H1 (cell line): ENCODE measurements at regions not wholly inside any gene's neighbourhood (a gene's known extent, or its start where the extent isn't known, plus 50 kb on each side); places are given as distances from the start of the nearest gene placed in this dataset.

Experiments used
- ATF3 ChIP-seq: IDR thresholded peaks from 2 replicates; pipeline ENCODE4 v1.6.1; 2011; ENCODE audit warnings: low read depth, mild to moderate bottlenecking, low read length; ENCODE audit not compliant: insufficient read depth
- BCL11A ChIP-seq, 2 experiments: IDR thresholded peaks; one replicate each; pipeline ENCODE4 v1.6.1; 2011; ENCODE audit warnings: low read depth in 2 of 2, low read length in 2 of 2, mild to moderate bottlenecking in 2 of 2
- CHD2 ChIP-seq: IDR thresholded peaks from 2 replicates; pipeline ENCODE4 v1.6.1; 2012; ENCODE audit warnings: low read length, improper control_type of control experiment
- HDAC6 ChIP-seq: IDR thresholded peaks from one replicate; pipeline ENCODE4 v1.7.1; 2012; ENCODE audit warnings: low read depth, mild to moderate bottlenecking, inconsistent platforms, low read length, moderate library complexity
- JUND ChIP-seq: IDR thresholded peaks from 2 replicates; pipeline ENCODE4 v1.6.1; 2011; ENCODE audit warnings: mild to moderate bottlenecking, improper control_type of control experiment, low read length
- MAX ChIP-seq: IDR thresholded peaks from 2 replicates; pipeline ENCODE4 v1.6.1; 2012; ENCODE audit warnings: inconsistent platforms
- RNF2 ChIP-seq: fragments of 200-900, 300-1000 bp; sonication (generic); IDR thresholded peaks from 2 replicates; pipeline ENCODE4 v1.7.1; 2016; ENCODE audit warnings: borderline replicate concordance, low read depth, mild to moderate bottlenecking, antibody characterized with exemption, low read length; ENCODE audit not compliant: poor library complexity, severe bottlenecking; ENCODE audit errors: missing control alignments
- RXRA ChIP-seq: IDR thresholded peaks from 2 replicates; pipeline ENCODE4 v1.6.1; 2011; ENCODE audit warnings: low read depth, mild to moderate bottlenecking, low read length, moderate library complexity; ENCODE audit not compliant: insufficient read depth
- SIN3A ChIP-seq, 2 experiments: IDR thresholded peaks in 1 of 2; conservative IDR thresholded peaks in 1 of 2; 2 replicates each; pipeline ENCODE4 v1.6.1; 2011 to 2012; ENCODE audit warnings: low read length in 2 of 2, improper control_type of control experiment in 1 of 2, low read depth in 1 of 2, mild to moderate bottlenecking in 1 of 2
- SIRT6 ChIP-seq: IDR thresholded peaks from one replicate; pipeline ENCODE4 v1.7.1; 2012; ENCODE audit warnings: low read length, inconsistent platforms
- SIX5 ChIP-seq: IDR thresholded peaks from 2 replicates; pipeline ENCODE4 v1.6.1; 2011; ENCODE audit warnings: mild to moderate bottlenecking, low read depth, low read length
- SP2 ChIP-seq: IDR thresholded peaks from 2 replicates; pipeline ENCODE4 v1.6.1; 2012; ENCODE audit warnings: mild to moderate bottlenecking, low read length, inconsistent platforms
- TAF1 ChIP-seq: IDR thresholded peaks from 2 replicates; pipeline ENCODE4 v1.6.1; 2011; ENCODE audit warnings: mild to moderate bottlenecking, low read depth, low read length
- TCF12 ChIP-seq: IDR thresholded peaks from 2 replicates; pipeline ENCODE4 v1.6.1; 2011; ENCODE audit warnings: low read depth, mild to moderate bottlenecking, low read length
- TEAD4 ChIP-seq: IDR thresholded peaks from 2 replicates; pipeline ENCODE4 v1.6.1; 2012; ENCODE audit warnings: low read depth, low read length, inconsistent platforms, mixed read lengths

- no peak for TF ChIP-seq HDAC6
- TF ChIP-seq RXRA, result no peak
- TF ChIP-seq TCF12, result no peak
- peak; percentile 66 for TF ChIP-seq MAX
- TF ChIP-seq TAF1, result no peak
- TF ChIP-seq JUND, result no peak
- no peak for TF ChIP-seq RNF2
- TF ChIP-seq SIX5, result no peak
- no peak for TF ChIP-seq ATF3
- TF ChIP-seq TEAD4, result peak; percentile 16; the same call in 1 of the 2 replicates
- no peak for TF ChIP-seq SP2
- no peak for TF ChIP-seq BCL11A (IDR thresholded peaks at IDR 0.05; ENCODE audit: low read depth in 2 of 2, low read length in 2 of 2)
- TF ChIP-seq CHD2, result no peak
- TF ChIP-seq SIN3A (conservative IDR thresholded peaks at IDR 0.05 in 1 of 2, IDR thresholded peaks at IDR 0.05 in 1 of 2; ENCODE audit: low read depth in 1 of 2, low read length in 2 of 2), result no peak
- no peak for TF ChIP-seq SIRT6
Observed at GRCh38 chr20:53660078-53660909, 66.7 kb upstream of the ZNF217 start (continued).
